Esophagus squamous epithelium (tissue), 5 donors: ENCODE measurements at regions not wholly inside any gene's neighbourhood (a gene's known extent, or its start where the extent isn't known, plus 50 kb on each side); places are given as distances from the start of the nearest gene placed in this dataset.

ENCODE experiments used
- DNase-seq: peaks from one replicate; lab custom pipeline; 2025; lab: John Stamatoyannopoulos, UW
- H3K27ac ChIP-seq, 4 donors: fragments of 200-600 bp; sonication (generic); one replicate each; pipeline ENCODE4 v1.5.1; 2016 to 2019; ENCODE audit warnings: mild to moderate bottlenecking in 1 of 4
- H3K27me3 ChIP-seq, 4 donors: fragments of 200-600 bp; sonication (generic); 1 replicate in 3 of 4; 2 replicates in 1 of 4; pipeline versions ENCODE4 v1.5.1 to v1.6.0; 2017 to 2021; ENCODE audit warnings: antibody characterized with exemption in 1 of 4
- H3K36me3 ChIP-seq, 3 donors: fragments of 200-600 bp; sonication (generic); one replicate each; pipeline ENCODE4 v1.5.1; 2016 to 2019
- H3K4me1 ChIP-seq, 3 donors: fragments of 200-600 bp; sonication (generic); one replicate each; pipeline ENCODE4 v1.5.1; 2017 to 2019
- H3K4me3 ChIP-seq, 4 donors: fragments of 200-600 bp; sonication (generic); 1 replicate in 3 of 4; 2 replicates in 1 of 4; pipeline ENCODE4 v1.5.1; 2016 to 2019; ENCODE audit warnings: mild to moderate bottlenecking in 2 of 4, moderate library complexity in 1 of 4
- H3K9me3 ChIP-seq, 3 donors: fragments of 200-600 bp; sonication (generic); one replicate each; pipeline ENCODE4 v1.5.1; 2016 to 2019
- CTCF ChIP-seq, 6 experiments: fragments of 450-650 bp in 4 of 6; fragments of 200-600 bp in 2 of 6; sonication (generic) in 2 of 6; IDR thresholded peaks; one replicate each; pipeline ENCODE4 v1.5.1; 2016 to 2019; ENCODE audit warnings: antibody characterized with exemption in 6 of 6, mild to moderate bottlenecking in 4 of 6, moderate library complexity in 4 of 6
- POLR2A ChIP-seq, 4 donors: fragments of 450-650 bp; IDR thresholded peaks; one replicate each; pipeline ENCODE4 v1.6.1; 2017; ENCODE audit warnings: antibody characterized with exemption in 4 of 4, mild to moderate bottlenecking in 4 of 4, moderate library complexity in 3 of 4
- WGBS, 2 donors: methylation state at CpG; one replicate each; pipeline ENCODE4 v1.1.5; 2018; 5-methylcytosine and 5-hydroxymethylcytosine counted together
- intact Hi-C: fragments of 100-400 bp; cut with DNase I; formaldehyde crosslinking; loops from one replicate; pipeline ENCODE4 v1.15.0; 2022
- donor health status: DM: yes; HTN: yes; CAD: no.

DNA sequence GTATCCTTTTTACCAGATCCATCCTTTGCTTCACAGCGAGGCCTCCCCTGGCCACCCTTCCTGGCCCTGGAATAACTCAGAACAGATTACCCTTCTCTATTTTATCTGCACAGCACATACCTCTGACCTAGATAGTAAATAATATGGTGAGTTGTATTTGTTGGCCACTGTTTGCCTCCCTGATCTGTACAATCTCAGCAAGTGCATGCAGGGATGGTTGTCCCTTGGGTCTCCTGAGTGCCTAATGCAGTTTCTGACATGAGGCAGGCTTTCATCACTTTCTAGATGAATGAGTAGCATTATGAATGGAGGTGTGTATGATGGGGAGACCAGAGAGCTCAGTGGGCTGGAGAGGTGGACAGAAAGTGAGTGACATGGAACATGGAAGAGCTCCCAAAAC, 525.1 kb upstream of the IGFBP3 start:
- DNase-seq, result no peak
- Histone ChIP-seq H3K27me3 (no peaks in the 10 kb centered on the region), H3K4me1 (no peaks in the 10 kb centered on the region), H3K9me3 (no peaks in the 10 kb centered on the region), H3K36me3 (no peaks in the 10 kb centered on the region), H3K27ac (no peak overlapping the region), H3K4me3 (no peak overlapping the region)
- no peak for TF ChIP-seq CTCF (IDR thresholded peaks at IDR 0.05)
- no peak for TF ChIP-seq POLR2A (IDR thresholded peaks at IDR 0.05)
- WGBS, 2 donors, result 78 to 100% methylated on average over 1 of the region's 1 CpG
- intact Hi-C loops, result no loop called here

DNA sequence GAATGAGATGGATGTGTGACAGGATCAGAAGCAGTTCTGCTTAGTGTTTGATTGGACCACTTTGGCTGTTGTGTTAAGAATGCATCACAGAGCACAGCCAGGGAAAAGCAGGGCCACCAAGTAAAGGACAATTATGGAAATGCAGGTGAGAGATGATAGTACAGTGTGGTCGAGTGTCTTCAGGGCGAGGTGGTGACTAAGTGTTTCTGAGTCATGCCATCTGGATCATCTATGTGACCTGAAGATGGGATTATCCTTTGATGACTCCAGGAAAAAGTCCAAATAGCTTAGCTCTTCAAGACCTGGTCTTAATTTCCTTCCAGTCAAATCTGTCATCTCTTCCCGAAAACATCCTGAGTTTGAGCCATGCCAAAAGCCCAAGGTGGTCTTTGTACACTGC, 523.2 kb upstream of the IGFBP3 start:
- H3K4me1 ChIP-seq, result no peaks in the 10 kb centered on the region
- H3K27me3 ChIP-seq, result no peaks in the 10 kb centered on the region
- no peak for DNase-seq
- no peak overlapping the region for H3K27ac ChIP-seq
- H3K4me3 ChIP-seq, result no peak overlapping the region
- intact Hi-C loops, result no loop called here
- TF ChIP-seq CTCF (IDR thresholded peaks at IDR 0.05) (no peak), POLR2A (IDR thresholded peaks at IDR 0.05) (no peak)
- H3K9me3 ChIP-seq, result no peaks in the 10 kb centered on the region
- 32 to 41% methylated on average over 3 of the region's 3 CpGs for WGBS, 2 donors
- H3K36me3 ChIP-seq, result no peaks in the 10 kb centered on the region

- Histone ChIP-seq H3K27me3 (no peaks in the 10 kb centered on the region), H3K27ac (no peak overlapping the region), H3K9me3 (no peaks in the 10 kb centered on the region), H3K36me3 (no peaks in the 10 kb centered on the region), H3K4me3 (no peak overlapping the region), H3K4me1 (no peaks in the 10 kb centered on the region)
- intact Hi-C loops, result no loop called here
- TF ChIP-seq POLR2A (IDR thresholded peaks at IDR 0.05), result no peak
- TF ChIP-seq CTCF (IDR thresholded peaks at IDR 0.05), result no peak
- DNase-seq, result no peak
- 64 to 71% methylated on average over 6 of the region's 6 CpGs for WGBS, 2 donors
Observed at GRCh38 chr7:46440186-46440585, 519.1 kb upstream of the IGFBP3 start.

DNA sequence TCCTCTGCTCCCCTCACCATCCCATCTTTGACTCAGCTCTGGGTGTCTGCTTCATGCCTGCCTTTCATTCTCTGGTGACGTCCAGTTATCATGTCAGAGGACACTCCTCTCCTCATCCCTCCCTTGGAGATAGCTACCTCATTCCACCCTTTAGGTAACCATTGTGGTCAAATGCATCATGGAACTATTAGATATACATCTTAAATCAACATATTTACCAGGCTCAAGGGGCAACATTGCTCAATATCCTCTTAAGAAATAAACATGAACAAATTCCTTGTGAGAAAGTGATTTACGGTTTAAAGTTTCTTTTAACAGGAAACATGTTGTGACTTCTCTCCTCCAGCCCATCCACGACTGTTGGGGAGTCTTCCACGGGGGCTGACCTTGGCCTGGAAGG, 511.6 kb upstream of the IGFBP3 start:
- no peak for DNase-seq
- Histone ChIP-seq H3K9me3 (no peaks in the 10 kb centered on the region), H3K4me1 (no peaks in the 10 kb centered on the region), H3K27me3 (no peaks in the 10 kb centered on the region), H3K36me3 (no peaks in the 10 kb centered on the region), H3K4me3 (no peak overlapping the region), H3K27ac (no peak overlapping the region)
- intact Hi-C loops, result no loop called here
- WGBS, 2 donors, result 28 to 41% methylated on average over 4 of the region's 4 CpGs
- no peak for TF ChIP-seq CTCF (IDR thresholded peaks at IDR 0.05)
- no peak for TF ChIP-seq POLR2A (IDR thresholded peaks at IDR 0.05)

GRCh38 chr7:46428295-46428694, 507.2 kb upstream of the IGFBP3 start:
- H3K4me3 ChIP-seq, result no peak overlapping the region
- H3K36me3 ChIP-seq, result no peaks in the 10 kb centered on the region
- DNase-seq, result no peak
- TF ChIP-seq CTCF (IDR thresholded peaks at IDR 0.05), result no peak
- TF ChIP-seq POLR2A (IDR thresholded peaks at IDR 0.05), result no peak
- H3K27me3 ChIP-seq, result no peaks in the 10 kb centered on the region
- no peak overlapping the region for H3K27ac ChIP-seq
- intact Hi-C loops, result no loop called here
- H3K4me1 ChIP-seq, result no peaks in the 10 kb centered on the region
- H3K9me3 ChIP-seq, result no peaks in the 10 kb centered on the region
